Cardiac fibroblast (primary cell): ENCODE measurements at regions not wholly inside any gene's neighbourhood (a gene's known extent, or its start where the extent isn't known, plus 50 kb on each side); places are given as distances from the start of the nearest gene placed in this dataset.

ENCODE experiments used
- DNase-seq, 2 donors: peaks; one replicate each; pipeline versions ENCODE4 v3.0.0 to v3.0.0-alpha.2; 2010; ENCODE audit warnings: low read depth in 2 of 2
- H3K4me3 ChIP-seq, 2 donors: replicated peaks in 1 of 2; 1 replicate in 1 of 2; 2 replicates in 1 of 2; pipeline ENCODE4 v1.5.1; 2011; ENCODE audit warnings: low read depth in 2 of 2, low read length in 2 of 2, mild to moderate bottlenecking in 2 of 2, moderate library complexity in 1 of 2
- CTCF ChIP-seq: IDR thresholded peaks from one replicate; pipeline ENCODE4 v1.5.1; 2011; ENCODE audit warnings: low read depth, mild to moderate bottlenecking, low read length, inconsistent platforms

- DNase-seq, result no peak
- no peak for TF ChIP-seq CTCF
- H3K4me3 ChIP-seq, result no peak overlapping the region
These were observed 56.6 kb downstream of the MRPL57 start for GRCh38 chr13:21233086-21233485.

GRCh38 chr13:21234526-21234925, 58.1 kb downstream of the MRPL57 start:
- no peak for TF ChIP-seq CTCF
- no peak overlapping the region for H3K4me3 ChIP-seq

GRCh38 chr13:21235174-21235573, 58.7 kb downstream of the MRPL57 start:
- no peak for DNase-seq
- no peak overlapping the region for H3K4me3 ChIP-seq
- no peak for TF ChIP-seq CTCF

More at GRCh38 chr13:21234526-21234925, 58.1 kb downstream of the MRPL57 start:
- DNase-seq, result no peak

DNA sequence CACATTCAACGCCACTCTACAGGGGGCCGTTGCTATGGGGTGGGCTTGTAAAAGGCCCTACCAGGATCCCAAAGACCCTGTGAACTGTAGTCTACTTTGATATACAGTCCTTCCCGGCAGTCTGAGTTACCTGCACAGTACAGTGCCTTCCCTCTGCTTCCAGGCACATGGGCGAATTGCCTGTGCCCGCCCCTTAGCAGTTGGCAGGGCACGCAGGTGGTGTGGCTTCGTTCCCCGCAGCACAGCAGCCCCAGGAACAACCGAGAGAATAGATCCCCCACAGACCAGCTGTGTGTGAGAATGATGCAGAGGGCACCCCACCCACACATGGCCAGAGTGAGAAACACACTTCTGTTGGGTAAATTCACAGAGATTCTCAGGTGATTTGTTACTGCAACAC, 60.6 kb downstream of the MRPL57 start:
- no peak for TF ChIP-seq CTCF
- no peak for DNase-seq
- no peak overlapping the region for H3K4me3 ChIP-seq

- no peak overlapping the region for H3K4me3 ChIP-seq
- no peak for DNase-seq
- TF ChIP-seq CTCF, result no peak
These were observed 61.8 kb downstream of the MRPL57 start for GRCh38 chr13:21238267-21238666.

GRCh38 chr13:21240586-21240985, 64.1 kb downstream of the MRPL57 start:
- DNase-seq, result peak; percentile 49 to 53
- no peak overlapping the region for H3K4me3 ChIP-seq
- no peak for TF ChIP-seq CTCF

GRCh38 chr13:21242236-21242635, 65.8 kb downstream of the MRPL57 start:
- no peak for TF ChIP-seq CTCF
- no peak overlapping the region for H3K4me3 ChIP-seq
- no peak for DNase-seq
